ENCODE measurements at regions not wholly inside any gene's neighbourhood (a gene's known extent, or its start where the extent isn't known, plus 50 kb on each side); places are given as distances from the start of the nearest gene placed in this dataset.

DNA sequence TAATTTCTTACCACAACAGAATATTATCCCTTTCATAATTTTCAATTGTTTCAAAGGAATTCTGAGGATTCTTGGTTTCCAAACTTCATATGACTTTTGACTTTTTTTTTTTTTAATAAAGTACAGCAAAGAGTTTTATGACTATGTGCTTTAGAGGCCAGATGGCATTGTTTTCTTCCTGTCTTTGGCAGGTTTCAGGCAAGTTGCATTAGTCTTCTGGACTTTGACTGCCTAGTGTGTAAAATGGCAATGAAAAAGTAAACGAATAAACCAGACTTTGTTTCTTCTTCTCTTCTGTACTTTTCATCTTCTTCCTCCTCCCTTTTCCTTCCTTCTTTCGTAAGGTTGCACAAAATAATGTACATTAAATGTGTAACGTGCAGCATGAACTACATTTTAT, 172.6 kb upstream of the RBFOX1 start:
- Mint-ChIP-seq H3K27ac (no peak overlapping the region), H3K4me3 (no peak overlapping the region), H3K4me1 (ENCODE audit: low read depth) (no peaks in the 10 kb centered on the region), H3K27me3 (no peaks in the 10 kb centered on the region), H3K9me3 (peaks cover 5% of the 10 kb centered on the region), H3K36me3 (ENCODE audit: low read depth) (no peaks in the 10 kb centered on the region)
- no peak for DNase-seq
- TF ChIP-seq, protein P1, sequence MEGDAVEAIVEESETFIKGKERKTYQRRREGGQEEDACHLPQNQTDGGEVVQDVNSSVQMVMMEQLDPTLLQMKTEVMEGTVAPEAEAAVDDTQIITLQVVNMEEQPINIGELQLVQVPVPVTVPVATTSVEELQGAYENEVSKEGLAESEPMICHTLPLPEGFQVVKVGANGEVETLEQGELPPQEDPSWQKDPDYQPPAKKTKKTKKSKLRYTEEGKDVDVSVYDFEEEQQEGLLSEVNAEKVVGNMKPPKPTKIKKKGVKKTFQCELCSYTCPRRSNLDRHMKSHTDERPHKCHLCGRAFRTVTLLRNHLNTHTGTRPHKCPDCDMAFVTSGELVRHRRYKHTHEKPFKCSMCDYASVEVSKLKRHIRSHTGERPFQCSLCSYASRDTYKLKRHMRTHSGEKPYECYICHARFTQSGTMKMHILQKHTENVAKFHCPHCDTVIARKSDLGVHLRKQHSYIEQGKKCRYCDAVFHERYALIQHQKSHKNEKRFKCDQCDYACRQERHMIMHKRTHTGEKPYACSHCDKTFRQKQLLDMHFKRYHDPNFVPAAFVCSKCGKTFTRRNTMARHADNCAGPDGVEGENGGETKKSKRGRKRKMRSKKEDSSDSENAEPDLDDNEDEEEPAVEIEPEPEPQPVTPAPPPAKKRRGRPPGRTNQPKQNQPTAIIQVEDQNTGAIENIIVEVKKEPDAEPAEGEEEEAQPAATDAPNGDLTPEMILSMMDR (IDR thresholded peaks at IDR 0.05): no peak
- ATAC-seq: no peak
- CTCF ChIA-PET: no interaction called here
- POLR2A ChIA-PET: no interaction called here
- intact Hi-C loops (cut with micrococcal nuclease): no loop called here

DNA sequence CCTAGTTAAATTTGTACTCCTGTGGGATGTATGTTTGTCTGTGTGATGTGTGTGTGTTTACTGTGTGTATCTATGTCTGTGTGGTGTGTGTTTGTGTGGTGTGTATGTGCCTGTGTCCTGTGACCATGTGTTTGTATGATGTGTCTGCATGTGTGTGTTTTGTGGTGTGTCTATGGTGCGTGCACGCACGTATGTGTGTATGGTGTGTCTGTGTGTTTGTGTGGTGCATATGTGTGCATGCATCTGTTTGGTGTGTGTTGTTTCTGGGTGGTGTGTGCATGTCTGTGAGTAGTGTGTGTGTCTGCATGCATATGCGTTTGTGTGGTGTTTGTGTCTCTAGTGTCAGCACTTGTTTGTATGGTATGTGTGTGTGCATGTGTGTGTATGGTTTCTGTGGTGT, 174.2 kb upstream of the RBFOX1 start:
- Mint-ChIP-seq H3K4me1 (ENCODE audit: low read depth) (no peaks in the 10 kb centered on the region), H3K4me3 (no peak overlapping the region), H3K36me3 (ENCODE audit: low read depth) (no peaks in the 10 kb centered on the region), H3K9me3 (peaks cover 5% of the 10 kb centered on the region), H3K27ac (no peak overlapping the region), H3K27me3 (no peaks in the 10 kb centered on the region)
- intact Hi-C loops (cut with micrococcal nuclease): no loop called here
- no peak for DNase-seq
- ChIA-PET CTCF (no interaction called here), POLR2A (no interaction called here)
- TF ChIP-seq, protein P1 (IDR thresholded peaks at IDR 0.05): no peak
- no peak for ATAC-seq

DNA sequence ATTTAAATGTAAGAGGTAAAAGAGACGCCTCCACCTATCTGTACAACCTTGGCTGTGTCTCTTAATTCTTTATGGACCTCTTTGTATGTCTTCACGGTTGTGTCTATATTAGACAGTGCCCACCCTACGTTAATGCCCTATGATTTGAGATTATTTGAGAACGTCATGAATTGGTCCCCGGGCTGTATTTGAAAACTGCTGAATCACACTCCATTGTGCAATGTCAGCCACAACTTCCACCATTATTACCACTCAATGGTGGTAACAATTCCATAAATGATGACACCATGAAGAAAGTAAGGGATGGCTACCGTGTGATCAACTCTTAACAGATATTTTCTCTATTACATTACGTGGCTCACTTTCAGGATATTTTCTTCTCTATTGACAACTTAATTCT, 182.4 kb upstream of the RBFOX1 start:
- peaks cover 9% of the 10 kb centered on the region for H3K9me3 Mint-ChIP-seq
- CTCF ChIA-PET: no interaction called here
- TF ChIP-seq, protein P1 (IDR thresholded peaks at IDR 0.05): no peak

DNA sequence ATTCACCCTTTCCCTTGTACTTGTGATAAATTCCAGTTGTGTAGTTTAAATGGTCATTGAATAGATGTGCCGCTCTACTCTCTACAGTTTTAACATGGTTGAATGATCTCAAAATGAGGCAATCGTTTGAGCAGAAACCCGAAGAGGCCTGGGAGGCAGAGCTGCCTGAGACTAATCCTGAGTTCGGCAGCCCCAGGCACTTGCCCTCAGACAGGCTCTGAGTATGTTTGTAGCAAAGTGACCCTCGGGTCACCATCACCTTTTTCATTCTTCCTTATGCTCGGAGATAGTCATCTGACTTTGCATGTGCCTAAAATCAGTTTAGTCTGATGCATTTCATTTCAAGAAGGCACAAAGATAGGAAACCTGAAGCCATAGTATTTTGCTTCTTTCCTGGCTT, 184.0 kb upstream of the RBFOX1 start:
- no peaks in the 10 kb centered on the region for H3K4me1 Mint-ChIP-seq (ENCODE audit: low read depth)
- CTCF ChIA-PET: no interaction called here
- no peak for ATAC-seq
- DNase-seq: no peak
- POLR2A ChIA-PET: no interaction called here
- H3K27ac Mint-ChIP-seq: no peak overlapping the region
- H3K36me3 Mint-ChIP-seq (ENCODE audit: low read depth): no peaks in the 10 kb centered on the region
- intact Hi-C loops (cut with micrococcal nuclease): no loop called here
- peaks cover 16% of the 10 kb centered on the region for H3K9me3 Mint-ChIP-seq
- H3K4me3 Mint-ChIP-seq: no peak overlapping the region
- no peaks in the 10 kb centered on the region for H3K27me3 Mint-ChIP-seq
- TF ChIP-seq, protein P1 (IDR thresholded peaks at IDR 0.05): no peak

More for the DNA sequence above, 182.4 kb upstream of the RBFOX1 start:
- Mint-ChIP-seq H3K27me3 (no peaks in the 10 kb centered on the region), H3K36me3 (ENCODE audit: low read depth) (no peaks in the 10 kb centered on the region), H3K27ac (no peak overlapping the region), H3K4me3 (no peak overlapping the region), H3K4me1 (ENCODE audit: low read depth) (no peaks in the 10 kb centered on the region)
- POLR2A ChIA-PET: no interaction called here
- intact Hi-C loops (cut with micrococcal nuclease): no loop called here
- ATAC-seq (no peak), DNase-seq (no peak)

DNA sequence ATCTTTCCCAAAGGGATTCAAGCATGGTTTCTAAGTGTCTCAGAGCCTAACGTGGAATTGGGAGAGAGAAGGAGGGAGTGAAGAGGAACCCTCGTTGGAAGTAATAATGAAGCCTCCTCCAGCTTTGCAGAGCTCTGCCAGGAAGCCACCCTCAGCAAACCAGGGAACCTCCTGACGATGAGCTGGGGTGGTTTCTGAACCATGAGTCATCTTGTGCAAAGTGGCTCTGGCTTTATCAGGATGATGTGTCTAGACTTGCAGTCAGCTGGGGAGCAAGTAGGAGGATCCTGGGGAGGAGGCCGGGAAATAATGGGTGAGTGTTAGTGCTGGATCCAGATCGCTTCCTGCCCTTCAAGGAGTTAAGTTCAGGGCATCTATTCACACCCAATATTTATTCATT, 191.7 kb upstream of the RBFOX1 start:
- DNase-seq (no peak), ATAC-seq (no peak)
- no peaks in the 10 kb centered on the region for H3K27me3 Mint-ChIP-seq
- intact Hi-C loops (cut with micrococcal nuclease): no loop called here
- no peak overlapping the region for H3K27ac Mint-ChIP-seq
- H3K4me3 Mint-ChIP-seq: no peak overlapping the region
- ChIA-PET POLR2A (no interaction called here), CTCF (no interaction called here)
- peaks cover 19% of the 10 kb centered on the region for H3K9me3 Mint-ChIP-seq
- H3K4me1 Mint-ChIP-seq (ENCODE audit: low read depth): no peaks in the 10 kb centered on the region
- H3K36me3 Mint-ChIP-seq (ENCODE audit: low read depth): no peaks in the 10 kb centered on the region
- TF ChIP-seq, protein P1 (IDR thresholded peaks at IDR 0.05): no peak

All from activated CD8-positive, alpha-beta T cell treated with anti-CD3 and anti-CD28 coated beads for 36 hours (primary cell).